HG02884 (cell line): ENCODE measurements at regions not wholly inside any gene's neighbourhood (a gene's known extent, or its start where the extent isn't known, plus 50 kb on each side); places are given as distances from the start of the nearest gene placed in this dataset.
A peak's percentile ranks its signal among the peaks of the same experiment; 100 is the strongest.

Experiments used
- ATAC-seq: cut with Tn5 transposase; IDR thresholded peaks from one replicate; pipeline ENCODE4 v1.9.1; 2021; ENCODE audit warnings: mild to moderate bottlenecking, moderate library complexity; ENCODE audit not compliant: unreplicated experiment

DNA sequence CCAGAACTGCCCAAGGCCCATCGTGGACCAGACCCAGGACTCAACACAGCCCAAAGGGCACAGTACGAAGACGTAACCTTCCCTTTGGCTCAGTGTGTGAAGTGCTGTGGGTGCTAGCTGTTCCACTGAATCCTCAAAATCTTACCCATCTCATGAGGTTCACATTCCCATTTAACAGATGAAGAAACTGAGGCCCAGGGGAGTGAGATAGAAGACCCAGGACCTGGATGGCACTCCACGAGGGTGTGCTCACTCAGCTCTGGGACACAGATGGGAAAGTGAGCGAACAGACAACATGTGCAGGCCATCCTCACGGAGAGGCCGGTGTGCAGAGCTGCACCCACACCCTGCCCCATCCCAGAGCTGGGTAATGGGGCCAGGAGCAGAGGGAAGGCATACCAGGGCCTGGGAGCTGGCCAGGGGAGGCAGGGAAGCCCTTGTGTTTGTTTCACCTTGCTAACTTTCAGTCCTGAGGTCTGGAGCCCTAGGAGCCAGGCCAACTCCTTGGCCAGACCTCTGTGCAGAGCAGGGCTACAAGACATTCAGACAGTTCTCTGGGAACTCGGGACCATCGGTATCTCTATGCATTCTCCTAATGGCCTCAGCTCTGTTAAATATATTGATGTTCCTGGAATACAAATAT, 100.3 kb upstream of the ZMIZ1 start:
- no peak for ATAC-seq

GRCh38 chr10:78968943-78969342, 99.8 kb upstream of the ZMIZ1 start:
- no peak for ATAC-seq

DNA sequence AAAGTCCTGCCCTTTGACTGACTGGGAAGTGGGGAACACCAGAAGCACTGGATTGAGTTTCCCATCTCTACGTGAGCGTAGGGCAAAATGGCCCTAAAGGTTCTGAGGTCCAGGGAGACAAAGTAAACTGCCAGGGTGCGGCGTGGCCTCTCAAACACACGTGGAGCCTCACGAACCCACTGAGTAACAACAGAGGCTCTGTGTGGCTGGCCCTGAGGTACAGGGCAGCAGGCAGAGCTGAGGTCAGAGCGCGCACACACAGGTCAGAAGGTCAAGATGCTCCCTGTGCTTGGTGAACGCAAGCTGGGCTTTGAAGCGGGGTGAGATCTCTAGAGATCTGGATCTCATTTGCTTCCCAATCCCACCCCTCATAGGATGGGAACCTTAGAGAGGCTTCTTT, 99.0 kb upstream of the ZMIZ1 start:
- no peak for ATAC-seq

DNA sequence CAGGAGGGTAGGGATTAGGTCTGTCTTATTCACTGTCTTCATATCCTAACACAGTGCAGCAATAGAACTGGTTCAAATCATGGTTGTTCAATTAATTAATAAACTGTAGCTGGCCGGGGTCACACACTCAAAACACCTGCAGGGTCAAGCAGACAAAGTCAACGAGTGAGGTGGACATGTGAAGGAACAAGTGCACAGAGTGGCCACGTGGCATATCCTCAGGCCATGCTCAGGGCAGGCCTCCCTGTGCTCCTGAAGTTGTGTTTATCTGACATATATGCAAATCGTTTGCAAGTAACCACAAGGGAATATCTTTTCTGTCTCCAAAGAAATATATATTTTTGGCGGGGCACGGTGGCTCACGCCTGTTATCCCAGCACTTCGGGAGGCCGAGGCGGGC, 98.5 kb upstream of the ZMIZ1 start:
- no peak for ATAC-seq

DNA sequence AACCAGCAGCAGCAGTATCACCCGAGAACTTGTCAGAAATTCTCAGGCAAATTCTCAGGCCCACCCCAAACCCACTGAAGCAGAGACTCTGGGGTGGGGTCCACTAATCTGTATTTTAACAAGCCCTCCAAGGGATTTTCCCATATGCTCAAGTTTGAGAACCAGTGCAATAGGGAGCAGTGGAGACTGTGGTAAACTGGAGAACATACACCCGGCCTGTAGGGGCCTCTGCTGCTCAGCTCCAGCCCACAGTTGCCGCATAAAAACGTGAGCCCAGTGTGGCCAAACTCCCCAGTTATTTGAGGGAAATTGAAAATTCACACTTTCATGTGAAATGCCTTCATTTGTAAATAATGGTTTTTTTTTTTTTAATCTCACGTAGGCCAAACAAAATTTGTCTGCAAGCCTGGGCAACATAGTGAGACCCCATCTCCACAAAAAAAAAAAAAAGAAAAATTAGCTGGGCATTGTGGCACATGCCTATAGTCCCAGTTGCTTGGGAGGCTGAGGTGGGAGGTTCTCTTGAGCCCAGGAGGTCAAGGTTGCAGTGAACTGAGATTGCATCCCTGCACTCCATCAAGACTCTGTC, 97.6 kb upstream of the ZMIZ1 start:
- ATAC-seq, result no peak

GRCh38 chr10:78972160-78972946, 96.4 kb upstream of the ZMIZ1 start:
- ATAC-seq, result no peak

- peak; percentile 80 for ATAC-seq
Measured at GRCh38 chr10:78972947-78973900, 95.5 kb upstream of the ZMIZ1 start.

- ATAC-seq, result peak; percentile 33
Measured at GRCh38 chr10:78973901-78974616, 94.7 kb upstream of the ZMIZ1 start.

DNA sequence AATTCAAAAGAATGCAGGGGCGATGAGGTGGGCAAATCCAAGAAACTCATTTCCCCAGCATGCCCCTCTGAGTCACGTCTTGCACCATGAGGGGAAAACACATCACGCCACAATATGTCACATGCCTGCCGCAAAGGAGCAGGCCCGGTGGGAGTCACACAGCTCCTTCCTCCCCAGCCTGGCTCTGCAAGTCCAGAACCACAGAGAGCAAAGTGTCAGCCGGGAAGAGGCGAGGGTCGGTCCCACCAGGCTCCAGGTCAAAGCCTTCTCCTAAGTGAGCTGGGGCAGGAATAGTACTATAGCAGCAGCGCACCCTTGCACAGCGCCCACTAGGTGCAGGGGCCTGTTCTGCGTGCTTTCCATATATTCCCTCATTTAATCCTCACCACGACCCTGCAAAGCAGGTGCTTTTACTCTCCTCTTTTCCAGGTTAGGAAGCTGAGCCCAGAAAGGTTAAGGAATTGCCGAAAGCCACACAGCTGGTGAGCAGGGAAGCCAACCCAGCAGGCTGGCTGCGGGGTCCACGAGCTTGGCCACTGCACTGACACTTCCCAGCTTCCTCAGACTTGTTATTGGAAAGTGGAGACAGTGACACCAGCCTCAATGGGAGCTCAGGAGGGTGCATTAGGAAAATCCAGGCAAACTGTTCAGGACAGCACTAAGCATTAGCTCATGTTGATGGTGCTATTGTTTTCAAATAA, 94.0 kb upstream of the ZMIZ1 start:
- ATAC-seq, result no peak

GRCh38 chr10:78975926-78976325, 92.8 kb upstream of the ZMIZ1 start:
- no peak for ATAC-seq

DNA sequence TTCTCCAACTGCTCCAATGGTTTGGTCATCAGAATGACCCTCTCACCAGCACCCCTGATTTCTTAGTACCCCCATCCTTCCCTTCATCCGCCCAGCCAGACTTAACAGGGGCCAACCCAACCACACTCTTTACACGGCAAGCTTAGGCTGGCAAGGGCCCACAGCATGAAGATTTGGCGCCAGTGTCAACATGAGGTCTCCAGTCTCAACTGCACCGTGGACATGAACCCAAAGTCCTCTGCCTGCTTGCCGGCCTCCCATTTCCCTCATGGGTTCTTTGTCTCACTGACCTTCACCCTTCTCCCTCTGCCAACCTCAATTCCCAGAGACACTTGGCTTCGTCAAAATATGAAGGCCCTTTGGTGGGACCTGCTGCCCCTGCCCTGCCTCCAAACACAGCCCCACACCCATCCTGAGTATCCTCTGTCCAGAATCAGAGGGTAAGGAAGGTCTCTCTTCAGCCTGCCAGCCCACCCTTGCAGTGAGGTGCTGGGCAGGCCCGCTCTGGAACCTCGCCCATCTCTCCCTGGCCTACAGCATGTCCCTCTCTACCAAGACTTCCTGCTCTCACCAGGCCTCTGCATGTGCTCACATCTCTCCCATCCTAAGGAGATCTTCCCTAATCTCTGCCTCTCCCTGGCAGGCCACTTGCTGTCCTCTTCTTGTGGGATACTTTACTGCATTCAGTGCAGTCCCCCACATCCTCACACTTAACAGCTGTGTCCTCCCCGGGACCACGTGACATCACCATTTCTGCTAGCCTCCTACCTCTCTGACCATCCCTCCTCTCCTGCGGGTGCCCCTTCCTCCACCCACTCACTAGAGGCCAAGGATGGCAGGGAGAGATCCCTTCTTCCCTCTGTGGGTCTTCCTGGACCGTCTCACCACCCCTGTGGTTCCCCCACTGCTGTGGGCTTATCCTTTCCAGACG, 91.7 kb upstream of the ZMIZ1 start:
- ATAC-seq, result no peak

- ATAC-seq, result no peak
Measured at GRCh38 chr10:78979938-78980337, 88.8 kb upstream of the ZMIZ1 start.

DNA sequence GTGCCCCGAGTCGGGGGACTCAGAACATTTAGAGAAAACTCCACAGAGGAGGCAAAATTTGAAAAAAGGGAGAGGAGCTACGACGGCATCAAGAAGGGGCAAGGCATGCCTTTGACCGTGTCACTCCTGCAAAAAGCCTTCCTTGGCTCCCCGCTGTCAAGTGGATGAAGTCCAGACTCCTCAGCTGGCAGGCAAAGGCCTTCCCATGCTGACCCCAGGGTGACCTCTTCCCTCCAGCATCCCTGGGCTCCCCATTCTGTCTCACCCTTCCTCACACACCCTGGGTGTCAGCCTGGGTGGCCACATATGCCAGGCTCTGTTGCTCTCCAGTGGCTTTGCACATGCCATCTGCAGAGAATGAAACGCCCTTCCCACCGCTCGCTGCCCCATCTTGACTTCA, 88.4 kb upstream of the ZMIZ1 start:
- no peak for ATAC-seq

- no peak for ATAC-seq
Measured at GRCh38 chr10:78980815-78981214, 88.0 kb upstream of the ZMIZ1 start.

GRCh38 chr10:78981257-78981969, 87.4 kb upstream of the ZMIZ1 start:
- ATAC-seq, result peak; percentile 79

DNA sequence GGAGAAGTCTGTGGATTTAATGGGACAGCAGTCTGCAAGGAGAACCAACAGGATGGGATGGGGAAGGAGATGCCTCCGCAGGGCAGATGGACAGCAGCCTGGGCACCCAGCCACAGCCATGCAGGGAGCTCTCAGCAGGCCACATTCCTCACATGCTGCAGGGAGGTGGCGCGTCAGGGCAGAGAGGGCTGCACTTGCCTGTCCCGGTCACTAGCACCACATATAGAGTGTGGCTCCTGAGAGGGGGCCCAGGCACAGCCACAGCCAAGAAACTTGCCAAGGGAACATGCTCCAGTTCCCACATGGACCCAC, 86.8 kb upstream of the ZMIZ1 start:
- ATAC-seq, result no peak

GRCh38 chr10:78982726-78983125, 86.0 kb upstream of the ZMIZ1 start:
- ATAC-seq, result no peak

DNA sequence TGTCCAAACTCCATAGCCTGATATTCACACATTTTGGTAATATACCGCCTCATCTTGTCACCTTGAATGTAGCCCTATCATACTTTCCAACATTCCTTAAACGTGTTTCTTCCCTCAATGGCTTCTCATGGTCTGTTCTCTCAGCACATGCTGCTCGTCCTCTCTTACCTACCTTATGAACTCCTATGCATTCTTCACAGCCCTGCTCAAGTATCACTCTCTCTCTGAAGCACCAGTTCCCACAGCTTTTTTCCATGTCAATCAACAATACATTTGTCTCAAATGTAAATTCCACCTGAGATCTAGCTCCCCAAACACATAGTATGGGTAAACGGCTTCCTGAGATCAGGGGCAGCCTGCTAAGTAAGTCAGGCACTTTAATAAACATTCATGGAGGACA, 85.2 kb upstream of the ZMIZ1 start:
- no peak for ATAC-seq
